ENCODE measurements at regions not wholly inside any gene's neighbourhood (a gene's known extent, or its start where the extent isn't known, plus 50 kb on each side); places are given as distances from the start of the nearest gene placed in this dataset.

GRCh38 chr1:81511281-81511680 is 289.5 kb upstream of the ADGRL2 start:
- TF ChIP-seq ATF2 (IDR thresholded peaks at IDR 0.05; ENCODE audit: low read length): no peak
- no peak for TF ChIP-seq POLR2AphosphoS5 (IDR thresholded peaks at IDR 0.05; ENCODE audit: low read depth, low read length)
- TF ChIP-seq EZH2 (IDR thresholded peaks at IDR 0.05; ENCODE audit: low read depth, low read length, severe bottlenecking): no peak
- TF ChIP-seq TCF12 (IDR thresholded peaks at IDR 0.05; ENCODE audit: low read depth, low read length): no peak
- no peak for TF ChIP-seq HDAC2 (IDR thresholded peaks at IDR 0.05; ENCODE audit: borderline replicate concordance in 1 of 2, low read depth in 2 of 2, low read length in 2 of 2)
- no peak for TF ChIP-seq KDM1A (IDR thresholded peaks at IDR 0.05; ENCODE audit: borderline replicate concordance, low read length)
- TF ChIP-seq CTCF (IDR thresholded peaks at IDR 0.05; ENCODE audit: control extremely low read depth in 1 of 3, insufficient read depth in 1 of 3, low read depth in 1 of 3, low read length in 3 of 3): no peak
- no peak for TF ChIP-seq SIN3A (conservative IDR thresholded peaks at IDR 0.05 in 1 of 2, IDR thresholded peaks at IDR 0.05 in 1 of 2; ENCODE audit: low read depth in 1 of 2, low read length in 2 of 2)
- no peak for TF ChIP-seq PHF8 (conservative IDR thresholded peaks at IDR 0.05; ENCODE audit: low read depth, low read length)

Measured in H1 (cell line).